Neural progenitor cell (in vitro differentiated cells): ENCODE measurements at regions not wholly inside any gene's neighbourhood (a gene's known extent, or its start where the extent isn't known, plus 50 kb on each side); places are given as distances from the start of the nearest gene placed in this dataset.

Experiments
- CTCF ChIP-seq: fragments of 200-600 bp; sonication (generic); IDR thresholded peaks from 2 replicates; pipeline ENCODE4 v1.5.1; 2017; ENCODE audit warnings: antibody characterized with exemption, mild to moderate bottlenecking
- EZH2 ChIP-seq: fragments of 200-600 bp; sonication (generic); IDR thresholded peaks from 2 replicates; pipeline ENCODE4 v1.6.1; 2017; ENCODE audit warnings: antibody characterized with exemption, mild to moderate bottlenecking, moderate library complexity
- EZH2phosphoT487 ChIP-seq: fragments of 200-600 bp; sonication (generic); IDR thresholded peaks from 2 replicates; pipeline ENCODE4 v1.6.1; 2017; ENCODE audit warnings: antibody characterized with exemption

DNA sequence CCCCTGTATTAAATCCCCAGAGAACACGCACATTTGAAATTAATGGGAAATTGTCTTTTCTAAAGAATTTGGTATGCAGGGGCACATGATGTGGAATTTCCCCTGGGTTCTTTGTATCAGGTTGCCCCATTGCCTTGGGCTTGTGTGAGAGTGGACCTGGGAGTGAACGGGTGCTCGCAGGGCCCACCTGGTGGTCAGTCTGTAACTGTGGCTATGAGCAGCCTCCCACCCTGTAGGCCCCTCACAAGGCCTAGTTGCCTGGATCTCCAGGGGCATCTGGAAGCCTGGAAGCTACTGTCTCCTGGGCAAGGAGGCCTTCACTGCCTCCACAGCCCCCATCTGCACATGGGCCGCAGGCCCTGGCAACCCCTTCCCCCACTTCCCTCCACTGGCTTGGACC is 96.7 kb downstream of the SLC25A47 start:
- TF ChIP-seq CTCF (peak; percentile 49), EZH2 (no peak), EZH2phosphoT487 (no peak)
